Brain microvascular endothelial cell (primary cell): ENCODE measurements at regions not wholly inside any gene's neighbourhood (a gene's known extent, or its start where the extent isn't known, plus 50 kb on each side); places are given as distances from the start of the nearest gene placed in this dataset.

Experiments
- DNase-seq: peaks from one replicate; pipeline ENCODE4 v3.0.0-alpha.2; 2020
- H3K27ac ChIP-seq: fragments of 250-450 bp; sonication (Bioruptor Pico); 2 replicates; pipeline ENCODE4 v1.5.1; 2020; ENCODE audit warnings: mild to moderate bottlenecking, moderate library complexity
- H3K27me3 ChIP-seq: fragments of 250-450 bp; sonication (Bioruptor Pico); replicated peaks from 2 replicates; pipeline ENCODE4 v1.5.1; 2020; ENCODE audit warnings: mild to moderate bottlenecking
- H3K36me3 ChIP-seq: fragments of 250-450 bp; sonication (Bioruptor Pico); replicated peaks from 2 replicates; pipeline ENCODE4 v1.5.1; 2020; ENCODE audit warnings: mild to moderate bottlenecking
- H3K4me3 ChIP-seq: 2 replicates; pipeline ENCODE4 v1.5.1; 2011; ENCODE audit warnings: low read depth, mild to moderate bottlenecking, control low read depth, low read length, moderate library complexity
- in situ Hi-C: cut with HindIII; loops from 2 replicates; pipeline ENCODE4 v1.10.0; 2017; ENCODE audit warnings: low sequenced_read_pairs, low pct_ligation_motif_present
- TF ChIP-seq, protein P1 (sequence below): IDR thresholded peaks from 2 replicates; pipeline ENCODE4 v1.5.1; 2011; ENCODE audit warnings: low read depth, mild to moderate bottlenecking, moderate library complexity, low read length, control low read depth, inconsistent platforms; ENCODE audit errors: missing control alignments

DNA sequence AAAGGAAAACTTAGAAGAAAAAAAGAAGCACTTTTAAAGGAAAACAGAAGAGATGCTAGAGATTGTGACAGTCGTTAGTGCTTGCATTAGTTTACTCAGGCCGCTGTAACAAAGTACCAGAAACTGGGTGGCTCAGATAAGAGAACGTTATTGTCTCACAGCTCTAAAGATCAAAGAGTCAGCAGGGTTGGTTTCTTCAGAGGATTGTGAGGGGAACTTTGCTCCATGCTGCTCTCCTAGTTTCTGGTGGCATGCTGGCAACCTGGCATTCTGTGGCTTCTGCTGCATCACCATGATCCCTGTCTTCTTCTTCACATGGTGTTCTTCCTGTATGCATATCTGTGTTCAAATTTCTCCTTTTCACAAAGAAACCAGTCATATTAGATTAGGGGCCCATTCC is 119.4 kb upstream of the PLEKHA5 start:
- TF ChIP-seq, protein P1, sequence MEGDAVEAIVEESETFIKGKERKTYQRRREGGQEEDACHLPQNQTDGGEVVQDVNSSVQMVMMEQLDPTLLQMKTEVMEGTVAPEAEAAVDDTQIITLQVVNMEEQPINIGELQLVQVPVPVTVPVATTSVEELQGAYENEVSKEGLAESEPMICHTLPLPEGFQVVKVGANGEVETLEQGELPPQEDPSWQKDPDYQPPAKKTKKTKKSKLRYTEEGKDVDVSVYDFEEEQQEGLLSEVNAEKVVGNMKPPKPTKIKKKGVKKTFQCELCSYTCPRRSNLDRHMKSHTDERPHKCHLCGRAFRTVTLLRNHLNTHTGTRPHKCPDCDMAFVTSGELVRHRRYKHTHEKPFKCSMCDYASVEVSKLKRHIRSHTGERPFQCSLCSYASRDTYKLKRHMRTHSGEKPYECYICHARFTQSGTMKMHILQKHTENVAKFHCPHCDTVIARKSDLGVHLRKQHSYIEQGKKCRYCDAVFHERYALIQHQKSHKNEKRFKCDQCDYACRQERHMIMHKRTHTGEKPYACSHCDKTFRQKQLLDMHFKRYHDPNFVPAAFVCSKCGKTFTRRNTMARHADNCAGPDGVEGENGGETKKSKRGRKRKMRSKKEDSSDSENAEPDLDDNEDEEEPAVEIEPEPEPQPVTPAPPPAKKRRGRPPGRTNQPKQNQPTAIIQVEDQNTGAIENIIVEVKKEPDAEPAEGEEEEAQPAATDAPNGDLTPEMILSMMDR = no peak
- H3K27me3 ChIP-seq = no peaks in the 10 kb centered on the region
- in situ Hi-C loops = no loop called here
- H3K4me3 ChIP-seq = no peak overlapping the region
- H3K27ac ChIP-seq = no peak overlapping the region
- no peaks in the 10 kb centered on the region for H3K36me3 ChIP-seq
- DNase-seq = no peak

DNA sequence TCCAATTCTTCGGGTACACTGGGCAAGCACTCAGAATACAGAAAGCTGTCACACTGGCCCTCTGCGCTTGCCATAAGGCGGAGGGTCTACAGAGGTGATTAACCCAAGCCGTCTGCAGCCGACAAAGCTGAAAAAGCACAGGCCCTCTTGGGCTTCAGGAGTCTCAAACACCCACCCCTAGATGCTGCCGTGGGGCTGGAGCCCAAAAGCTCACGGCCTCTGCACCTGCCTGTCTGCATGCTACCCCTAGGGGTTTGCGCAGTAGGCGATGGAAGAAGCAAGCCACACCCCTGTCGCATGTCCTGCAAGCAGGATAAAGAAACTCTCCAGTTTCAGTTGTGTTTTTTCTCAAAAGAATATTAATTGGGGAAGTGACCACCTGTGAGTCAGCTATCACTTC is 118.8 kb upstream of the PLEKHA5 start:
- H3K27me3 ChIP-seq = no peaks in the 10 kb centered on the region
- DNase-seq = no peak
- H3K36me3 ChIP-seq = no peaks in the 10 kb centered on the region
- no peak overlapping the region for H3K4me3 ChIP-seq
- TF ChIP-seq, protein P1 = no peak
- no peak overlapping the region for H3K27ac ChIP-seq
- in situ Hi-C loops = no loop called here

DNA sequence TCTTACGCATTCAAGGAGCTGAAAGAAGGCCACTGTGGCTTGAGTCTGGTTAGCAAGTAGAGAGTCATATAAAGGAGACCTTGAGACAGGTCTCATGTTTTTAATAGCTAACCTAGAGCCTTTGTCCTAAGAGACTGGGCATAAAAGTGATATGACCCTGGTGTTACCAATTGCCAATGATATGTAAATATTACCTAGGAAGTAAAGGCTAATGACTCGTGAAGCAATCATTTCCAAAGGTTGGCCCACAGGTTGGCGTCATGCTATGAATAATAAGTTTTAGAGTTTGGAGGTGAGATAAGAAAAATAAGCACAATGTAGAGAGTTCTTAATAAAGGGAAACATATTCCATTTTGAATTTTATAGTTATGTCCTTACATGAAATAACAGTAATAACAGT is 116.6 kb upstream of the PLEKHA5 start:
- TF ChIP-seq, protein P1 = no peak
- no peak overlapping the region for H3K27ac ChIP-seq
- DNase-seq = no peak
- H3K4me3 ChIP-seq = no peak overlapping the region
- in situ Hi-C loops = no loop called here
- no peaks in the 10 kb centered on the region for H3K36me3 ChIP-seq
- H3K27me3 ChIP-seq = no peaks in the 10 kb centered on the region

DNA sequence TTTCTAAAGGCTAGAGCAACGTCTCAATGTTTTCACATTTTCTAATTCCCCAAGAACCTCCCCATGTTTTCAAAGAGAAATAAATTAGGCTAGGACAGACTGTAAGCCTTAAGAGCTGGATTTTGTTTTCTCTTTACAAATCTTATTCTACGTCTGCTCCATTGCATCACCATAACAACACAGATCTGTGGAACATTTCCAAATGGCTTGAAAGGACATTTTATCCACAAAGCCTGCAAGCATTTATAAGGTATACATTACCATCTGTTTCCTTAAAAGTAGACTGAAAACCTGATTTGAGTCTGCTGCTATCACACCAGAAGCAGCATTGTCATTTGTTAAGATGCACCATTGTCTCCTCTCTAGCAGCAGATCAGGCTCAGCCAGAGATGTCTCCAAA is 115.3 kb upstream of the PLEKHA5 start:
- DNase-seq = no peak
- TF ChIP-seq, protein P1 = no peak
- in situ Hi-C loops = no loop called here
- Histone ChIP-seq H3K27me3 (no peaks in the 10 kb centered on the region), H3K4me3 (no peak overlapping the region), H3K36me3 (no peaks in the 10 kb centered on the region), H3K27ac (no peak overlapping the region)

DNA sequence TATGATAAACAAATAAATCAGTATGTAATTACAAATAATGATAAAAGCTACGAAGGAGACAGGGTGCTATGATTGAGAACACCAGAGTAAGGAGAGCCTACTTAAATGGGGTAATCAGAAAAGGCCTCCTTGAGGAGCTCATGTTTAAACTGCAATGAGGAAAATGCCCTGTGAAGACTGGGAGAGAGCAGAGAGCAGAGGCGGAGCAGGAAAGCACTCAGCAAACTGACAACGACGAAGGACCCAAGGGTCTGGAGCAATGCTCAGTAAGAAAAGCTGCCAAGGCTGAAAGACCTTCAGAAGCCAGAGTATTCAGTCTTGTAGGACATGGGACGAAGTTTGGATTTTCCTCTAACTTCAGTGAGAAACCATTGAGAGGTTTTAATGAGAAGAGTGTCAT is 114.2 kb upstream of the PLEKHA5 start:
- Histone ChIP-seq H3K4me3 (no peak overlapping the region), H3K36me3 (no peaks in the 10 kb centered on the region), H3K27ac (no peak overlapping the region), H3K27me3 (no peaks in the 10 kb centered on the region)
- TF ChIP-seq, protein P1 = no peak
- DNase-seq = no peak
- in situ Hi-C loops = no loop called here

DNA sequence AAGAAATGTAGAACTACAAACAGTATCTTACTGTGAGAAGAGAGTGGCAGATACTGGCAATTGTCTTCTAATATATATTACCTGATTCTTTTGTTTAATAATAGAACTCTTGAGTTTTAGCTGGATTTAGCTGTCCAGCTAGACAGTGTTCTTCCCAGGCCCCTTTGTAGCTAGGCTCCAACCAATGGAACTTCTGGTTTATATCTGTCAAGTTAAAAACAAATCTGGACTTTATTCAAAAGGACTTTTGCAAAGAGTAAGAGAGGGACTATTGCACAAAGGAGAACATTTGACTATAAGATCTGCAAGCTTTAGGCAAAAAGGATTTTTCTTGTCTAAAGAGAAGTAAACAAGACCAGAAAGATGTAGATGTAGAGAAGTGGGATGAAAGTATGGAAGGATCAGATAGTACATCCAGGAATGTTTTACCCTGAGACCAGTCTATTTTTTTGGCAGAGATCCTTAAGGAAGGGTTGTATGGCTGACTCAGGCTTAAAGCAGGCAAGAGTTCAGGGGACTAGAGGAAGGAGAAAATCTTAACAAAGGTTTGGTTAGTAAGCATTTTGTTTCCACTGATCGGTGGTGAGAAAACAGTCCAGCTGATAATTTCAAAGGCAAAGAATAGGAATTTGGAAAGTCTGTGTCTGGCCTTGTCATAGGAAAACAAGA is 111.1 kb upstream of the PLEKHA5 start:
- peak; percentile 40 for DNase-seq
- Histone ChIP-seq H3K36me3 (no peaks in the 10 kb centered on the region), H3K27ac (peak overlapping the region; percentile 63), H3K4me3 (no peak overlapping the region), H3K27me3 (no peaks in the 10 kb centered on the region)
- in situ Hi-C loops = no loop called here
- TF ChIP-seq, protein P1 = no peak
